ENCODE measurements at regions not wholly inside any gene's neighbourhood (a gene's known extent, or its start where the extent isn't known, plus 50 kb on each side); places are given as distances from the start of the nearest gene placed in this dataset.

- H3K9me3 ChIP-seq (ENCODE audit: control insufficient read depth in 1 of 2, insufficient read depth in 1 of 2, low read length in 2 of 2): peaks cover 0 to 2% of the 10 kb centered on the region in 2 experiments
- no peaks in the 10 kb centered on the region for H3K36me3 ChIP-seq (ENCODE audit: insufficient read depth, low read length)
- Mint-ChIP-seq H3K27ac (no peak overlapping the region), H3K4me3 (no peak overlapping the region), H3K4me1 (ENCODE audit: low read depth) (no peaks in the 10 kb centered on the region), H3K36me3 (ENCODE audit: low read depth) (no peaks in the 10 kb centered on the region), H3K27me3 (peaks cover 19% of the 10 kb centered on the region), H3K9me3 (no peaks in the 10 kb centered on the region)
- POLR2A ChIA-PET: no interaction called here
- no peak for TF ChIP-seq CTCF (IDR thresholded peaks at IDR 0.05)
- no peak overlapping the region for H3K27ac ChIP-seq (ENCODE audit: low read depth in 1 of 2, low read length in 2 of 2)
- no peak overlapping the region for H3K4me3 ChIP-seq (ENCODE audit: low read length)
- DNase-seq (no peak), ATAC-seq (ENCODE audit: poor library complexity) (no peak)
- peaks cover 0 to 5% of the 10 kb centered on the region in 2 experiments for H3K27me3 ChIP-seq (ENCODE audit: control insufficient read depth in 1 of 2, insufficient read depth in 2 of 2, low read length in 2 of 2)
- intact Hi-C loops (cut with DNase I, micrococcal nuclease): no loop called here
- CTCF ChIA-PET: no interaction called here
- no peaks in the 10 kb centered on the region for H3K4me1 ChIP-seq (ENCODE audit: insufficient read depth, low read length)
Observed at GRCh38 chr2:120515759-120516678, 170.1 kb downstream of the INHBB start.

GRCh38 chr2:120516679-120517314 lies 170.9 kb downstream of the INHBB start:
- H3K4me3 Mint-ChIP-seq: no peak overlapping the region
- Histone ChIP-seq H3K27ac (ENCODE audit: low read depth in 1 of 2, low read length in 2 of 2) (no peak overlapping the region), H3K27me3 (ENCODE audit: control insufficient read depth in 1 of 2, insufficient read depth in 2 of 2, low read length in 2 of 2) (peaks cover 2 to 5% of the 10 kb centered on the region in 2 experiments), H3K36me3 (ENCODE audit: insufficient read depth, low read length) (no peaks in the 10 kb centered on the region), H3K4me1 (ENCODE audit: insufficient read depth, low read length) (no peaks in the 10 kb centered on the region), H3K4me3 (ENCODE audit: low read length) (no peak overlapping the region), H3K9me3 (ENCODE audit: control insufficient read depth in 1 of 2, insufficient read depth in 1 of 2, low read length in 2 of 2) (peaks cover 0 to 4% of the 10 kb centered on the region in 2 experiments)
- DNase-seq: no peak
- TF ChIP-seq CTCF (IDR thresholded peaks at IDR 0.05): no peak
- ChIA-PET POLR2A (no interaction called here), CTCF (no interaction called here)
- H3K27me3 Mint-ChIP-seq: peaks cover 27% of the 10 kb centered on the region
- H3K4me1 Mint-ChIP-seq (ENCODE audit: low read depth): no peaks in the 10 kb centered on the region
- no peak for ATAC-seq (ENCODE audit: poor library complexity)
- no peaks in the 10 kb centered on the region for H3K9me3 Mint-ChIP-seq
- intact Hi-C loops (cut with DNase I, micrococcal nuclease): no loop called here
- no peaks in the 10 kb centered on the region for H3K36me3 Mint-ChIP-seq (ENCODE audit: low read depth)
- H3K27ac Mint-ChIP-seq: no peak overlapping the region

- no peak overlapping the region for H3K27ac Mint-ChIP-seq
- peaks cover 3 to 5% of the 10 kb centered on the region in 2 experiments for H3K27me3 ChIP-seq (ENCODE audit: control insufficient read depth in 1 of 2, insufficient read depth in 2 of 2, low read length in 2 of 2)
- TF ChIP-seq CTCF (IDR thresholded peaks at IDR 0.05): no peak
- H3K4me3 Mint-ChIP-seq: no peak overlapping the region
- H3K4me1 ChIP-seq (ENCODE audit: insufficient read depth, low read length): no peaks in the 10 kb centered on the region
- H3K4me1 Mint-ChIP-seq (ENCODE audit: low read depth): no peaks in the 10 kb centered on the region
- no peaks in the 10 kb centered on the region for H3K36me3 ChIP-seq (ENCODE audit: insufficient read depth, low read length)
- POLR2A ChIA-PET: no interaction called here
- peaks cover 33% of the 10 kb centered on the region for H3K27me3 Mint-ChIP-seq
- H3K36me3 Mint-ChIP-seq (ENCODE audit: low read depth): no peaks in the 10 kb centered on the region
- H3K9me3 Mint-ChIP-seq: no peaks in the 10 kb centered on the region
- intact Hi-C loops (cut with DNase I, micrococcal nuclease): no loop called here
- H3K9me3 ChIP-seq (ENCODE audit: control insufficient read depth in 1 of 2, insufficient read depth in 1 of 2, low read length in 2 of 2): peaks cover 0 to 4% of the 10 kb centered on the region in 2 experiments
- no peak overlapping the region for H3K4me3 ChIP-seq (ENCODE audit: low read length)
- no peak overlapping the region for H3K27ac ChIP-seq (ENCODE audit: low read depth in 1 of 2, low read length in 2 of 2)
- DNase-seq: no peak
- ATAC-seq (ENCODE audit: poor library complexity): no peak
- CTCF ChIA-PET: no interaction called here
Observed at GRCh38 chr2:120517751-120518469, 172.0 kb downstream of the INHBB start.
